Cardiac muscle cell (in vitro differentiated cells and primary cell): ENCODE measurements at regions not wholly inside any gene's neighbourhood (a gene's known extent, or its start where the extent isn't known, plus 50 kb on each side); places are given as distances from the start of the nearest gene placed in this dataset.

Experiments
- DNase-seq, 2 donors: peaks; one replicate each; pipeline versions ENCODE4 v3.0.0 to v3.0.0-alpha.2; 2010 to 2017; ENCODE audit warnings: low read depth in 1 of 2, low spot score in 1 of 2
- H3K27ac ChIP-seq: fragments of 200-600 bp; sonication (generic); 2 replicates; pipeline ENCODE4 v1.5.1; 2016
- H3K27me3 ChIP-seq: fragments of 200-600 bp; sonication (generic); 2 replicates; pipeline ENCODE4 v1.6.0; 2016; ENCODE audit warnings: control low read depth
- H3K36me3 ChIP-seq: fragments of 200-600 bp; sonication (generic); 2 replicates; pipeline ENCODE4 v1.5.1; 2016; ENCODE audit warnings: control low read depth
- H3K4me1 ChIP-seq: fragments of 200-600 bp; sonication (generic); 2 replicates; pipeline ENCODE4 v1.8.1; 2017; ENCODE audit warnings: low read depth, mild to moderate bottlenecking, mixed run types
- H3K4me3 ChIP-seq: fragments of 200-600 bp; sonication (generic); 2 replicates; pipeline ENCODE4 v1.5.1; 2016; ENCODE audit warnings: mild to moderate bottlenecking
- H3K9me3 ChIP-seq: fragments of 200-600 bp; sonication (generic); 2 replicates; pipeline ENCODE4 v1.5.1; 2017; ENCODE audit warnings: low read depth, mild to moderate bottlenecking, control low read depth
- CTCF ChIP-seq: IDR thresholded peaks from 2 replicates; pipeline ENCODE4 v1.5.1; 2012; ENCODE audit warnings: low read depth, mild to moderate bottlenecking, low read length

GRCh38 chr10:60443346-60443745, 53.7 kb upstream of the ANK3 start:
- no peak overlapping the region for H3K27ac ChIP-seq
- no peak overlapping the region for H3K4me3 ChIP-seq
- no peaks in the 10 kb centered on the region for H3K9me3 ChIP-seq

GRCh38 chr10:60441515-60441914, 51.8 kb upstream of the ANK3 start:
- Histone ChIP-seq H3K4me3 (no peak overlapping the region), H3K27ac (no peak overlapping the region), H3K9me3 (no peaks in the 10 kb centered on the region), H3K4me1 (peaks cover 16% of the 10 kb centered on the region), H3K36me3 (no peaks in the 10 kb centered on the region), H3K27me3 (no peaks in the 10 kb centered on the region)
- DNase-seq, result peak in 1 of 2 donors; percentile 57
- peak; percentile 53 for TF ChIP-seq CTCF

More at GRCh38 chr10:60443346-60443745, 53.7 kb upstream of the ANK3 start:
- H3K27me3 ChIP-seq, result no peaks in the 10 kb centered on the region
- no peak for DNase-seq
- peaks cover 27% of the 10 kb centered on the region for H3K4me1 ChIP-seq
- TF ChIP-seq CTCF, result no peak
- H3K36me3 ChIP-seq, result no peaks in the 10 kb centered on the region

GRCh38 chr10:60439641-60440040, 50.0 kb upstream of the ANK3 start:
- Histone ChIP-seq H3K4me1 (peaks cover 7% of the 10 kb centered on the region), H3K36me3 (no peaks in the 10 kb centered on the region), H3K9me3 (no peaks in the 10 kb centered on the region), H3K27me3 (no peaks in the 10 kb centered on the region), H3K4me3 (no peak overlapping the region), H3K27ac (no peak overlapping the region)
- no peak for DNase-seq
- no peak for TF ChIP-seq CTCF
